ENCODE measurements at regions not wholly inside any gene's neighbourhood (a gene's known extent, or its start where the extent isn't known, plus 50 kb on each side); places are given as distances from the start of the nearest gene placed in this dataset.

DNA sequence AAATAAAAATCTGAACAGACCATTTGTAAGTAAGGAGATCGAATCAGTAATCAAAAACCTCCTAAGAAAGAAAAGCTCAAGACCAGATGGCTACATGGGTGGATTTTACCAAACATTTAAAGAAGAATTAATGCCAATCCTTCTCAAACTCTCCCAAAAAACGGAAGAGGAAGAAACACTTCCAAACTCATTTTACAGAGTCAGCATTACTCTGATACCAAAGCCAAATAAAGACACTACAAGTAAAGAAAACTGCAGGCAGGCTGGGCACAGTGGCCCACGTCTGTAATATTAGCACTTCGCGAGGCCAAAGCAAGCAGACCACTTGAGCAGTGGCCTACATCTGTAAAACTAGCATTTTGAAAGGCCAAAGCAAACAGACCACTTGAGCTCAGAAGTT is 159.8 kb downstream of the DPY19L2 start:
- POLR2A ChIA-PET, result no interaction called here
- intact Hi-C loops (cut with micrococcal nuclease), result no loop called here
- Mint-ChIP-seq H3K27me3 (ENCODE audit: insufficient read depth, unreplicated experiment) (peaks cover 79% of the 10 kb centered on the region), H3K9me3 (ENCODE audit: unreplicated experiment) (no peaks in the 10 kb centered on the region), H3K4me1 (ENCODE audit: insufficient read depth, unreplicated experiment) (no peaks in the 10 kb centered on the region), H3K27ac (ENCODE audit: low read depth, unreplicated experiment) (no peak overlapping the region), H3K4me3 (ENCODE audit: unreplicated experiment) (no peak overlapping the region), H3K36me3 (ENCODE audit: insufficient read depth, unreplicated experiment) (no peaks in the 10 kb centered on the region)
- TF ChIP-seq, protein P1, sequence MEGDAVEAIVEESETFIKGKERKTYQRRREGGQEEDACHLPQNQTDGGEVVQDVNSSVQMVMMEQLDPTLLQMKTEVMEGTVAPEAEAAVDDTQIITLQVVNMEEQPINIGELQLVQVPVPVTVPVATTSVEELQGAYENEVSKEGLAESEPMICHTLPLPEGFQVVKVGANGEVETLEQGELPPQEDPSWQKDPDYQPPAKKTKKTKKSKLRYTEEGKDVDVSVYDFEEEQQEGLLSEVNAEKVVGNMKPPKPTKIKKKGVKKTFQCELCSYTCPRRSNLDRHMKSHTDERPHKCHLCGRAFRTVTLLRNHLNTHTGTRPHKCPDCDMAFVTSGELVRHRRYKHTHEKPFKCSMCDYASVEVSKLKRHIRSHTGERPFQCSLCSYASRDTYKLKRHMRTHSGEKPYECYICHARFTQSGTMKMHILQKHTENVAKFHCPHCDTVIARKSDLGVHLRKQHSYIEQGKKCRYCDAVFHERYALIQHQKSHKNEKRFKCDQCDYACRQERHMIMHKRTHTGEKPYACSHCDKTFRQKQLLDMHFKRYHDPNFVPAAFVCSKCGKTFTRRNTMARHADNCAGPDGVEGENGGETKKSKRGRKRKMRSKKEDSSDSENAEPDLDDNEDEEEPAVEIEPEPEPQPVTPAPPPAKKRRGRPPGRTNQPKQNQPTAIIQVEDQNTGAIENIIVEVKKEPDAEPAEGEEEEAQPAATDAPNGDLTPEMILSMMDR (IDR thresholded peaks at IDR 0.05; ENCODE audit: unreplicated experiment), result no peak
- CTCF ChIA-PET, result interaction anchor here (0.8 kb wide), 1 partner anchor 408 kb away, joined by 3 read pairs; no protein-coding TSS in a partner anchor
- BruUV-seq (replicated peaks), result no TSS peak
- DNase-seq (ENCODE audit: unreplicated experiment), result no peak

DNA sequence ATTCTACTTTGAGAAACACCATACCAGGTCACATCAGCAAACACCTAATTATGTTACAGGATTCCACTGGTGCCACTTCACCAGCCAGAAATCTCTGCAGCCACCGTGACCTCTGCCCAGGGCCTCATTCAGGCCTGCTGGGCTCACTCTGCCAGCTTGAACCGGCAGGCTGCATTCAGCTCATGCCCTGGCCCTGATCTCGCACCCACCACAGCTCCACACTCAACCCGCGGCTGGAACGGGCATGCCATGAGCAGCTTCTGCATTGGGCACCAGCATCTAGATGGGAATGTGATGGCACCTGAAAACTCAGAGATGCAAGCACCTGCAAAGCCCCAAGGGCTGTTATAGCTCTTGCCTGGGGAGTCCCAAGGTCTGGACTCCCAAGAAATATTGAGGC is 168.7 kb downstream of the DPY19L2 start:
- peaks cover 91% of the 10 kb centered on the region for H3K27me3 Mint-ChIP-seq (ENCODE audit: insufficient read depth, unreplicated experiment)
- TF ChIP-seq, protein P1 (IDR thresholded peaks at IDR 0.05; ENCODE audit: unreplicated experiment), result no peak
- no peaks in the 10 kb centered on the region for H3K4me1 Mint-ChIP-seq (ENCODE audit: insufficient read depth, unreplicated experiment)
- no peak overlapping the region for H3K27ac Mint-ChIP-seq (ENCODE audit: low read depth, unreplicated experiment)
- H3K36me3 Mint-ChIP-seq (ENCODE audit: insufficient read depth, unreplicated experiment), result no peaks in the 10 kb centered on the region
- no peak for DNase-seq (ENCODE audit: unreplicated experiment)
- ChIA-PET POLR2A (interaction anchor here (0.6 kb wide), 1 partner anchor 153 kb away, joined by 3 read pairs; no protein-coding TSS in a partner anchor), CTCF (no interaction called here)
- H3K4me3 Mint-ChIP-seq (ENCODE audit: unreplicated experiment), result no peak overlapping the region
- peaks cover 8% of the 10 kb centered on the region for H3K9me3 Mint-ChIP-seq (ENCODE audit: unreplicated experiment)
- intact Hi-C loops (cut with micrococcal nuclease), result no loop called here
- no TSS peak for BruUV-seq (replicated peaks)

DNA sequence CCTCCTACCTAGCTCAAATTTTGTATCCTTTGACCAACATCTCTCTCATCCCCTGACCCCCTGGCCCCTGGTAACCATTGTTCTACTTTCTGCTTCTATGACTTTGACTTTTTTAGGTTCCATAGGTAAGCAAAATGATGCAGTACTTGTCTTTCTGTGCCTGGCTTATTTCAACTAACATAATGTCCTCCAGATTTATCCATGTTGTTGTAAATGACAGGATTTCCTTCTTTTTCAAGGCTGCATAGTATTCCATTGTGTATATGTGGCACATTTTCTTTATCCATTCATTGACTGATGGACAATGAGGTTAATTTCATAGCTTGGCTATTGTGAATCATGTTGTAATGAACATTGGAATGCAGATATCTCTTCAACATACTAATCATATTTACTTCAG is 170.1 kb downstream of the DPY19L2 start:
- Mint-ChIP-seq H3K4me1 (ENCODE audit: insufficient read depth, unreplicated experiment) (no peaks in the 10 kb centered on the region), H3K9me3 (ENCODE audit: unreplicated experiment) (peaks cover 8% of the 10 kb centered on the region), H3K36me3 (ENCODE audit: insufficient read depth, unreplicated experiment) (no peaks in the 10 kb centered on the region), H3K4me3 (ENCODE audit: unreplicated experiment) (no peak overlapping the region), H3K27me3 (ENCODE audit: insufficient read depth, unreplicated experiment) (peaks cover 90% of the 10 kb centered on the region), H3K27ac (ENCODE audit: low read depth, unreplicated experiment) (no peak overlapping the region)
- TF ChIP-seq, protein P1 (IDR thresholded peaks at IDR 0.05; ENCODE audit: unreplicated experiment), result no peak
- CTCF ChIA-PET, result interaction anchor here (0.6 kb wide), 1 partner anchor 165 kb away, joined by 3 read pairs; no protein-coding TSS in a partner anchor
- intact Hi-C loops (cut with micrococcal nuclease), result no loop called here
- no peak for DNase-seq (ENCODE audit: unreplicated experiment)
- POLR2A ChIA-PET, result no interaction called here
- no TSS peak for BruUV-seq (replicated peaks)

DNA sequence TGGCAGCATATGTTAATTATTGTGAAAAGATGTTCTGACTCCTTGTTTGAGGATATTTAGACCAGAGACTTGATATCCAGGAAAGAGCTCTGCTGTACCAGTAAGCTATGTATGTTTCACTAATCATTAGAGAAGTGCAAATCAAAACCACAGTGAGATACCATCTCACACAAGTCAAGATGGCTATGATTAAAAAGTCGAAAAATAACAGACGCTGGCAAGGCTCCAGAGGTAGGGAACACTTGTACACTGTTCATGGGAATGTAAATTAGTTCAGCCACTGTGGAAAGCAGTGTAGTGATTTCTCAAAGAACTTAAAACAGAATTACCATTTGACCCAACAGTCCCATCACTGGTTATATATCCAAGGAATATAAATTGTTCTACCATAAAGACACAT is 171.6 kb downstream of the DPY19L2 start:
- CTCF ChIA-PET, result no interaction called here

More for the DNA sequence above, 171.6 kb downstream of the DPY19L2 start:
- BruUV-seq (replicated peaks), result no TSS peak
- H3K9me3 Mint-ChIP-seq (ENCODE audit: unreplicated experiment), result peaks cover 8% of the 10 kb centered on the region
- POLR2A ChIA-PET, result no interaction called here
- no peak overlapping the region for H3K27ac Mint-ChIP-seq (ENCODE audit: low read depth, unreplicated experiment)
- intact Hi-C loops (cut with micrococcal nuclease), result no loop called here
- H3K27me3 Mint-ChIP-seq (ENCODE audit: insufficient read depth, unreplicated experiment), result peaks cover 94% of the 10 kb centered on the region
- DNase-seq (ENCODE audit: unreplicated experiment), result no peak
- TF ChIP-seq, protein P1 (IDR thresholded peaks at IDR 0.05; ENCODE audit: unreplicated experiment), result no peak
- H3K4me3 Mint-ChIP-seq (ENCODE audit: unreplicated experiment), result no peak overlapping the region
- H3K36me3 Mint-ChIP-seq (ENCODE audit: insufficient read depth, unreplicated experiment), result no peaks in the 10 kb centered on the region
- no peaks in the 10 kb centered on the region for H3K4me1 Mint-ChIP-seq (ENCODE audit: insufficient read depth, unreplicated experiment)

Data from MCF 10A (cell line).